ENCODE measurements at regions not wholly inside any gene's neighbourhood (a gene's known extent, or its start where the extent isn't known, plus 50 kb on each side); places are given as distances from the start of the nearest gene placed in this dataset.

GRCh38 chr5:148729182-148729581, 74.9 kb upstream of the HTR4 start:
- Histone ChIP-seq H3K27ac (ENCODE audit: low read length) (no peak overlapping the region), H3K79me2 (ENCODE audit: low read length) (no peaks in the 10 kb centered on the region), H3K4me2 (ENCODE audit: low read length) (no peak overlapping the region), H2AFZ (ENCODE audit: low read length) (no peak overlapping the region), H3K27me3 (ENCODE audit: low read length) (peaks cover 16% of the 10 kb centered on the region), H4K20me1 (ENCODE audit: low read length) (no peaks in the 10 kb centered on the region), H3K36me3 (ENCODE audit: low read depth, low read length) (no peaks in the 10 kb centered on the region), H3K9me2 (replicated peaks; ENCODE audit: low read length) (no peaks in the 10 kb centered on the region), H3F3A (ENCODE audit: low read length, unreplicated experiment) (no peaks in the 10 kb centered on the region), H3K9me3 (ENCODE audit: low read length) (no peaks in the 10 kb centered on the region), H3K9ac (ENCODE audit: low read length) (no peak overlapping the region), H3K4me3 (ENCODE audit: low read length) (no peak overlapping the region), H3K4me1 (ENCODE audit: insufficient read depth, low read length) (peaks cover 40% of the 10 kb centered on the region)
- TF ChIP-seq CTCF (conservative IDR thresholded peaks at IDR 0.05; ENCODE audit: low read depth, low read length) (peak; percentile 69), EZH2phosphoT487 (IDR thresholded peaks at IDR 0.05; ENCODE audit: borderline replicate concordance, low read length) (no peak)
- POLR2A ChIA-PET (ENCODE audit: unreplicated experiment) = interaction anchor here (0.6 kb wide), 1 partner anchor 534 kb away, joined by 3 read pairs; no protein-coding TSS in a partner anchor
- intact Hi-C loops (cut with micrococcal nuclease) = no loop called here
- CTCF ChIA-PET = interaction anchor here (0.6 kb wide), 2 partner anchors 32 to 284 kb away, joined by 3 read pairs; no protein-coding TSS in a partner anchor
- ATAC-seq (peak; percentile 19; the same call in 1 of the 2 replicates), DNase-seq (peak; percentile 61)
- BruUV-seq (replicated peaks) = no TSS peak

GRCh38 chr5:148730270-148730669, 75.9 kb upstream of the HTR4 start:
- DNase-seq = peak; percentile 78
- CTCF ChIA-PET = interaction anchor here (0.5 to 4.6 kb wide), 38 partner anchors 24 to 584 kb away, joined by 3 to 57 read pairs (median 6); no protein-coding TSS in a partner anchor
- Histone ChIP-seq H3K9me2 (replicated peaks; ENCODE audit: low read length) (no peaks in the 10 kb centered on the region), H3K79me2 (ENCODE audit: low read length) (no peaks in the 10 kb centered on the region), H3K4me2 (ENCODE audit: low read length) (peak overlapping the region; percentile 86), H3K36me3 (ENCODE audit: low read depth, low read length) (no peaks in the 10 kb centered on the region), H3K4me1 (ENCODE audit: insufficient read depth, low read length) (peaks cover 50% of the 10 kb centered on the region), H3K27ac (ENCODE audit: low read length) (no peak overlapping the region), H3F3A (ENCODE audit: low read length, unreplicated experiment) (no peaks in the 10 kb centered on the region), H3K9me3 (ENCODE audit: low read length) (no peaks in the 10 kb centered on the region), H2AFZ (ENCODE audit: low read length) (peak overlapping the region; percentile 4), H3K9ac (ENCODE audit: low read length) (no peak overlapping the region), H4K20me1 (ENCODE audit: low read length) (no peaks in the 10 kb centered on the region), H3K27me3 (ENCODE audit: low read length) (peaks cover 5% of the 10 kb centered on the region), H3K4me3 (ENCODE audit: low read length) (no peak overlapping the region)
- ATAC-seq = peak; percentile 14
- no peak for TF ChIP-seq EZH2phosphoT487 (IDR thresholded peaks at IDR 0.05; ENCODE audit: borderline replicate concordance, low read length)
- no peak for TF ChIP-seq EZH2 (IDR thresholded peaks at IDR 0.05; ENCODE audit: low read length, unreplicated experiment)
- TF ChIP-seq CTCF (conservative IDR thresholded peaks at IDR 0.05; ENCODE audit: low read depth, low read length) = no peak
- intact Hi-C loops (cut with micrococcal nuclease) = loop anchor here (2.0 kb wide), 1 partner anchor 497 kb away; no protein-coding TSS in a partner anchor
- BruUV-seq (replicated peaks) = no TSS peak
- POLR2A ChIA-PET (ENCODE audit: unreplicated experiment) = interaction anchor here (0.7 kb wide), 1 partner anchor 22 kb away, joined by 3 read pairs; no protein-coding TSS in a partner anchor
